GM19324 (cell line): ENCODE measurements at regions not wholly inside any gene's neighbourhood (a gene's known extent, or its start where the extent isn't known, plus 50 kb on each side); places are given as distances from the start of the nearest gene placed in this dataset.

Experiments used
- ATAC-seq: cut with Tn5 transposase; IDR thresholded peaks from one replicate; pipeline ENCODE4 v1.9.1; 2021; ENCODE audit warnings: mild to moderate bottlenecking, moderate library complexity; ENCODE audit not compliant: unreplicated experiment, low FRiP score

GRCh38 chrX:9147086-9147485, 113.2 kb upstream of the FAM9B start:
- no peak for ATAC-seq

- no peak for ATAC-seq
Observed at GRCh38 chrX:9147726-9148125, 113.8 kb upstream of the FAM9B start.

DNA sequence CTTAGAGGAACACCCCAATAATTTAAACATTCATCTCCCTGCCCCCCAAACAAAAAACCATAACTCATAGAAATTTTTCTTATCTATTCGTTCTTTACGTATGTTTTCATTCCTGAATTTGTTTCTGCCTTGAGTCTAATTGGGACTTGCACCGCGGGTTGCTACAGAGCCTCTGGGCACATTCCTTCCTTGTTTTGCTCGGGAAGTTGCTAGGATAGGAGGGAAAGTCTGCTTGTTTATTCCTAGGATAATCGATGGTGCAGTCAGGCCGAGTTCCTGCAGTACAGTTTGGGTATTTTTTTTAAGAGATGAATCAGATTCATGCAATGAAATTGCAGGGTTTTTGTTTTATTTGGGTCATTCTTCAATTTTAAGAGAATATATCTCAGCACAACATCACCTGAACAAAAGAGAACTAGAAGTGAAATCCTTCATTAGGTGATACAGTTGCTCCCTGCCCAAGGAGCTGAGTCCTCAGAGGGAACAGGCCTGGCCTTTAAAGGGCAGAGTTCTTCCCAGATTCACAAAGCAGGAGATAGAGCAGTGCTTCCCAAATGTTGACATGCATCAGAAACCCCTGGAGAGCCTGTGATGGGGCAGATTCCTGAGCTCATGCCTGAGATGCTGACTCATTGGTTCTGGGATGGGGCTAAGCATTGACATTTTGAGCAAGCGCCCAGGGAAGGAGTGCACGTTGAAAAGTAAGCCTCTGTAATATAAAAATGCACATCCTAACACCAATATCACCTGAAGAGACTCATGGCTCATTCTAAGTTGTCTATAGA, 114.9 kb upstream of the FAM9B start:
- no peak for ATAC-seq

DNA sequence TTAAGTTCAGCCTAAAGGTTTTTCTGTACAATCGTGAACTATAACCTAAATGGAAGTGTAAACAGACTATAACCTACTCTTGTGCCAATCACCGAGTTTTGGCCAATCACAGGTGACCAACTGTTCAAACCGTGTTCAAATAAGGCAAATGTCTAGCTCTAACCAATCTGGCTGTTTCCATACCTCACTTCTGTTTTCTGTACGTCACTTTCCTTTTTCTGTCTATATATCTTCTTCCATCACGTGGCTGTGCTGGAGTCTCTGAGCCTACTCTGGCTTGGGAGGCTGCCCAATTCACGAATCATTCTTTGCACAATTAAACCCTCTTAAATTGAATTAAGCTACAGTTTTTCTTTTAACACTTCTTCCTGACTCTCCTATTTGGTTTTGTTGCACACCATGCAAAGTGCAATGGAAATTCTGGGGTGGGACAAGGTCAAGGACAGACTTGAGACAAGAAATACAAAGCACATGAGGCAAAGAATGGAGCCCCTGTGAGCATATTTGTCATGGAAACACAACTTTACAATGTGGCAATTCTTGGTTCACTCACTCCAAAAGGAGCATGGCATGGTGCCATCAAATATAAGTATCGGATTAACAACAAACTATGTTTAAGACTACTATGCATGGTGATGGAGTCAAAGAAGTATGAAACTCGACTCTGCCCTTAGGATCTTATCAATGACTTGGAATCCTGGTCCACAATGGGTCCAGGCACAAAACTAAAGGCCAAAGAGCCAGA, 115.7 kb upstream of the FAM9B start:
- no peak for ATAC-seq

DNA sequence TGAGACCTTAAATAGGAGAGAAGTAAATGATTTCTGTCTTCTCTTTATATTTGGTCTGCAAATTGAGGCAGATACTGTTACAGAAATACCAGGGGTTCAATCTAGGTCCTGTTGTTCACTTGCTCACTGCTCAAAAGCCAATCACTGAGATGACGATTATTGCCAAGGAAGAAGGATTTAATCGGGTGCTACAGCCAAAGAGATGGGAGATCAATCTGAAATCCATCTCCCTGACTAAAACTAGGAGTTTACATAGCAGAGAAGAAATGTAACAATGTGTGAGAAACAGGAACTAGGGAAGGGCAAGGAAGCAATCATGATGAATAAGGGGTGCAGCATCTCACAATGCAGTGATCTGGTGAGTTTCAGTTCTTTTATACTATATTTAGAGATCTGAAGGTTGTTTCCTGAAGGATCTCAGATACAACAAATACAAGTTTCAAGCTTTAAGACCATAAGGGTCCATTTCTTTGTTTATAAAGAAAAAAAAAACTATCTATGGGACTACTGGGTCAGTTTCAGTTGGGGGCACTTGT, 117.9 kb upstream of the FAM9B start:
- ATAC-seq, result no peak

GRCh38 chrX:9153300-9153699, 119.4 kb upstream of the FAM9B start:
- ATAC-seq, result no peak

DNA sequence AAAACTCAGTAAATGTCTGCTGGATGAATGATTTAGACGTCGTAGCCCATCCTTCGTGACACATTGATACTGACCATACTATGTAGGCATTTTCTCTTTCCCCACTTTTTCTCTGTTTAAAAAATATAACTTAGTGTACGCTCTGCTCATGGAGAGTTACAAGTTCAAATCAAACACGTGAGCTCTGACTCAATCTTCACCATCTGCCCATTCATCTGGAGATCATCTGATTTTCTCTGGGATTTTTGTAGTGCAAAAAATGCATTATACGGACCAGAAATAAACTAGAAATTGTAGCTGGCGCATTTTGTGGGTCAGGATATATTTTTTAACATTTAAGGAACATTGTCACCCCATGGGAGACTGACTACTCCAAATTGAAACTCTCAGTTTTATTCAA, 124.7 kb upstream of the FAM9B start:
- no peak for ATAC-seq

GRCh38 chrX:9160698-9161329, 126.9 kb upstream of the FAM9B start:
- no peak for ATAC-seq

GRCh38 chrX:9162698-9163097, 128.8 kb upstream of the FAM9B start:
- no peak for ATAC-seq

DNA sequence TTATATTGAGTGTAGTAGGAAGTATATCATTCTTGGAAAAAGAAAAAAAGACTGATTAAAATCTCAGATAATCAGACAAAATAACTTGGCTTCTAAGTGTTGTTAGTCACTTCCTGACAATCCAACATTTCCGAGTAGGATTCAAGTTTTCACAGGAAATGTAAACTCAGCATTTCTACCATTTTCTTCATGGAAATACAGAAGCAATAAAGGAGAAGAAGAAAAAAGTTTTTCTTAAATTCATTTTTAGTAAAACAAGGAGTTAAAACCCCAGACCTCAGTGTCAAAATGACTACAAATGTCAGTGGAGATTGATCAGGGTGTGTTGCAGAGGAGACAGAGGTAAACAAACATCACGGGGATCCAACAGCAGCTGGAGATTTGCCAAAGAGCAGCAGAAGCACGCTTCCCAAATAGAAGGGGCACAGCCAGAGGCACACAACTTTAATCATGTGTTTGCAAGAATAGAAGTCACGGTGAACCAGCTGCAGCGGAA, 129.3 kb upstream of the FAM9B start:
- no peak for ATAC-seq

- ATAC-seq, result no peak
Observed at GRCh38 chrX:9164086-9164485, 130.2 kb upstream of the FAM9B start.

- ATAC-seq, result no peak
Observed at GRCh38 chrX:9164533-9165426, 130.9 kb upstream of the FAM9B start.

DNA sequence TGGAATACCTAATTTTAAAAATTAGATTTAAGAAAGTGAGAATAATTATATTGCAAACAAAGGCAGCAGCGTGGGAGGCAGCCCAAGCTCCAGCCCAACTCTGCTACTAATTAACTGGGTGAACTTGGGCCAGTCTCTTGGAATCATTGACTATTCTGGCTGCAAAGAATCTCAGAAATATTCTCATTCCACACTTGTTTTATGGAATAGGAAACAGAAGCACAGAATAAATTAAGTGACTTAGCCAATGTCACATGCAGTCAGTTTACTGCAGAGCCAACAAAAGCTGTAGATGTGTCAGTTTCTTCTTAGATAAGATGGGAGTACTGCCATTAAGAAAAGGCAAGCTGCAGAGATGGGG, 132.6 kb upstream of the FAM9B start:
- ATAC-seq, result no peak

DNA sequence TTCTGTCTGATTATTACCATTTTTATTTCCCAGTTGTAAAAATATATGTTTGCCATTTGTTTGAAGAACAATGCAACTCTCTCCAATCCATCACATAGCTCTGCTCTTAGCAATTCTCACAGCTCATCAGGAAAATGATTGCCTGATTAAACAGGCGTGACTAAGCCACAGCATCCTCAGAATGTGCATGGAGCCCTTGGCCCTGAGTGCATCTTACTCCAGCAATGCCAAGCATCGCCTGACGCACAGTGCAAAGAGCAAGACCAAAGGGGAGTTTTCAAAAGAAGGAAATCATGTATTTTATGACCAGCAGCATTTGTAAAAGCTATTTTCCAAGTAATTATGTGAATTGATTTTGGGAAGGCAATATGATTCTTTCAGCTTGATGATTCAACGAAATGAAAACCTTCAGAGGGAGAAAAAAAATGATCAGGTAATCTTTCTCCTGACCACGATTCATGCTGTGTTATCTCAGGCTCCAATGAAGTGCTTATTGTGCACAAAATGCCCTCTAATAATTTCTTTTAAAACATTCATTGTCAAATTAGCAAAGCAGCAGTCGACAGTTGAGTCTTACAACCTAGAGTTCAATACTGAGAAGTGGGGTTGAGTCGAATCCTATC, 138.0 kb upstream of the FAM9B start:
- ATAC-seq, result no peak

GRCh38 chrX:9172464-9172850, 138.5 kb upstream of the FAM9B start:
- no peak for ATAC-seq

DNA sequence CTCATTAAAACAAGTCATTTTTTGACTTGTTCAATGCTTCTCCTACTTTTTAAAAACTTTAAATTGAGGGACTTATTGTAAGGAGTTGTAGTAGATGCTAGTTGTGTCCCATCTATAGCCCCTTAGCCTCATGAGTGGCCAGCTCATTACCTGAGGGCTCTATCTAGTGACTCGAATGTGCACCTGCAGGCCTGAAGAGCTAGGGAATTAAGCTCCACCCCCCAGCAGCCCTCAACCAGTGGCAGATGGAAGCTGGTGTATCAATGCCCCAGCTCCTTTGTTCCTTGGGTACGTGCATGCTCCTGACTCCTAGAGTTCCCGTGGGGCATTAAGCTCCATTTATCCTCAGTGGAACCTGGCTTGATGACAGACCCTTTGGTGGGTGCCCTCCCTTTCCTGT, 146.7 kb upstream of the FAM9B start:
- no peak for ATAC-seq

- ATAC-seq, result no peak
Observed at GRCh38 chrX:9182041-9182440, 148.1 kb upstream of the FAM9B start.

GRCh38 chrX:9183481-9183880, 149.6 kb upstream of the FAM9B start:
- ATAC-seq, result no peak

DNA sequence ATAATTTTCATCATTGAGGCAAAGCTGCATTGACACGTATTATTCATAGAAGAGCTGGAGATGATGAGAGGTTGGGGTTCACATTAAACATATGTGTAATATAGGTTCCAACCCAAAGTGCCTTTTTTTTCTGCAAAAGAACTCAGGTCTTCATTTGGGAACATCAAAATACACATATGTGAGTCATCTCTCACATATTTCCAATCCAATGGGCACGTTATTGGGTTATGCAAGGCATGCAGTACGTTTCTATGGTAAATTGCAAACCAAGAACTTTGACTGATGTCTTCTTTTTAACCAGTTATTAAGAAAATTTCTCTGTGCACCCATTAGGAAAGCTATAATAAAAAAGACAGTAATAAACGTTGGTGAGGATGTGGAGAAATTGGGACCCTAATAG, 150.3 kb upstream of the FAM9B start:
- ATAC-seq, result no peak

DNA sequence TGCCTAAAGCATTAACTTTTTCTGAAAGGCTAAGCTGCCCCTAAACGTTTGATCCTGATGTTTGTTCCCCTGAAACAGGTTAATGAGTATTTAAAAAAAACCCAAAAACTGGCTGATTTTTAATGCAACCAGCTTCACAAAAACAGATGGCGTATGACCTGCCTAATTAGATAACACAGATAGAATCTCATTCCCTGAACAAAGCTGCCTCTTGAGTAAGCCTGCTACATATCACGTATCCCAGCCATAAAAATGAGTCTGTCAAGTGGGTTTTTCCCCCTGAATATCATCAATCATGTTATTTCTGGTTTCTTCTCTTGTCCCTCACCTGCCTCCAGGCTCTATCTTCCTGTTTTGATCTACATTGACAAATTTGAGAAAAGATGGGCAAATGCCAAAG, 154.2 kb upstream of the FAM9B start:
- ATAC-seq, result no peak
